ENCODE measurements at regions not wholly inside any gene's neighbourhood (a gene's known extent, or its start where the extent isn't known, plus 50 kb on each side); places are given as distances from the start of the nearest gene placed in this dataset.

DNA sequence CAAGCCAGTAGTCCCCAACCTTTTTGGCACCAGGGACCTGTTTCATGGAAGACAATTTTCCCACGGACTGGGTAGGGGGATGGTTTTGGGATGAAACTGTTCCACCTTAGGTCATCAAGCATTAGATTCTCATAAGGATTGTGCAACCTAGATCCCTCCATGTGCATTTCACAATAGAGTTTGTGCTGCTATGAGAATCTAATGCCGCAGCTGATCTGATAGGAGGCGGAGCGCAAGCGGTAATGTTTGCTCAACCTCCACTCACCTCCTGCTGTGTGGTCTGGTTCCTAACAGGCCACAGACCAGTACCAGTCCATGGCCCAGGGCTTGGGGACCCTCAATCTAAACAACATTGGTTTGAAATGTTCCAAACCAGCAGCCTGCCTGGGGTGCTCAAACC lies 137.0 kb upstream of the STXBP5 start:
- Histone ChIP-seq H3K36me3 (ENCODE audit: insufficient read depth) (no peaks in the 10 kb centered on the region), H3K27me3 (ENCODE audit: insufficient read depth, low read depth) (no peaks in the 10 kb centered on the region), H3K4me2 (no peak overlapping the region), H4K20me1 (ENCODE audit: insufficient read depth) (no peaks in the 10 kb centered on the region), H3K79me2 (ENCODE audit: insufficient read depth, low read depth) (no peaks in the 10 kb centered on the region), H3K9ac (no peak overlapping the region), H2AFZ (ENCODE audit: low read depth) (no peak overlapping the region), H3K27ac (no peak overlapping the region), H3K4me1 (ENCODE audit: low read depth, poor library complexity, severe bottlenecking) (peaks cover 5% of the 10 kb centered on the region), H3K4me3 (IDR thresholded peaks at IDR 0.05; ENCODE audit: insufficient read depth, low read depth, low read length) (no peak overlapping the region)
- TF ChIP-seq, protein P1, sequence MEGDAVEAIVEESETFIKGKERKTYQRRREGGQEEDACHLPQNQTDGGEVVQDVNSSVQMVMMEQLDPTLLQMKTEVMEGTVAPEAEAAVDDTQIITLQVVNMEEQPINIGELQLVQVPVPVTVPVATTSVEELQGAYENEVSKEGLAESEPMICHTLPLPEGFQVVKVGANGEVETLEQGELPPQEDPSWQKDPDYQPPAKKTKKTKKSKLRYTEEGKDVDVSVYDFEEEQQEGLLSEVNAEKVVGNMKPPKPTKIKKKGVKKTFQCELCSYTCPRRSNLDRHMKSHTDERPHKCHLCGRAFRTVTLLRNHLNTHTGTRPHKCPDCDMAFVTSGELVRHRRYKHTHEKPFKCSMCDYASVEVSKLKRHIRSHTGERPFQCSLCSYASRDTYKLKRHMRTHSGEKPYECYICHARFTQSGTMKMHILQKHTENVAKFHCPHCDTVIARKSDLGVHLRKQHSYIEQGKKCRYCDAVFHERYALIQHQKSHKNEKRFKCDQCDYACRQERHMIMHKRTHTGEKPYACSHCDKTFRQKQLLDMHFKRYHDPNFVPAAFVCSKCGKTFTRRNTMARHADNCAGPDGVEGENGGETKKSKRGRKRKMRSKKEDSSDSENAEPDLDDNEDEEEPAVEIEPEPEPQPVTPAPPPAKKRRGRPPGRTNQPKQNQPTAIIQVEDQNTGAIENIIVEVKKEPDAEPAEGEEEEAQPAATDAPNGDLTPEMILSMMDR (conservative IDR thresholded peaks at IDR 0.05; ENCODE audit: low read depth, low read length) = no peak

DNA sequence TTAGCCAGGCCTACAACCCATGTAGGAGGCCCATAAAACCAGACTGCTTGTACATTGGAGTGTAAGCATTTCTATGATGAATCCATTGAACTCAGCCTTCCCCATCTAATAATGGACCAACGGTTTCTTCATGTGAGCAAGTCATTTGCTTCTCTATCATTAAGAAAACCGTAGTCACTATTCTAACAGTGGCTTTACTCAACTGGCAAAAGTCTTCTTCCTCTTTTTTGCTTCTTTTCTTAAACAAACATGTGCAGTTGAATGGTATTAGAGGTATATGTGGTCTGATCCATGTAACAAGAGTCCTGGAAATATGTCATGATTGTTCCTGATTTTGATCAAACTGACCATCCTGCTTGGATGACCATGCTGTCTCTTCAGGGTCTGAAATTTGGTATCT lies 132.4 kb upstream of the STXBP5 start:
- H3K36me3 ChIP-seq (ENCODE audit: insufficient read depth) = no peaks in the 10 kb centered on the region
- H3K4me1 ChIP-seq (ENCODE audit: low read depth, poor library complexity, severe bottlenecking) = no peaks in the 10 kb centered on the region
- H3K27ac ChIP-seq = no peak overlapping the region
- TF ChIP-seq, protein P1 (conservative IDR thresholded peaks at IDR 0.05; ENCODE audit: low read depth, low read length) = no peak
- H3K4me2 ChIP-seq = no peak overlapping the region
- H3K4me3 ChIP-seq (IDR thresholded peaks at IDR 0.05; ENCODE audit: insufficient read depth, low read depth, low read length) = no peak overlapping the region
- H3K27me3 ChIP-seq (ENCODE audit: insufficient read depth, low read depth) = no peaks in the 10 kb centered on the region
- no peak overlapping the region for H2AFZ ChIP-seq (ENCODE audit: low read depth)
- no peak overlapping the region for H3K9ac ChIP-seq
- no peaks in the 10 kb centered on the region for H3K79me2 ChIP-seq (ENCODE audit: insufficient read depth, low read depth)
- no peaks in the 10 kb centered on the region for H4K20me1 ChIP-seq (ENCODE audit: insufficient read depth)

DNA sequence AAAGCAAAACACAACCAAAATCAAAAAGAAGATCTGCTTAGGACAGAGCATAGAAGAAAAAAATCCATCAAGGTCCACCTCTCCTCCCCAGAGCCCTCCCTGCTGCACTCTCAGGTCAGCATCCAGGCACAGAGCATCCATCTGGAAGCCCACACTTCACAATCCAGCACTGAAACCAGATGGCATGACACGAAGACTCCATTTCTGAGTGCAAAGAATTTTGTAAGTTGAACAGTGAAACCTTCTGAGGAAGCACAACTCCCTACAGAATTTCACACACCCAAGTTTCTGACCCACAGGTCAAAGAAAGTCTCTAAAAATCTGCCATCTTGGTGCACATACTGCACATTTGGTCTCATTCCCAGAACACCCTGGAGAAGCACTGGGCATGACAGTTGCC lies 128.8 kb upstream of the STXBP5 start:
- H4K20me1 ChIP-seq (ENCODE audit: insufficient read depth) = no peaks in the 10 kb centered on the region
- H3K4me1 ChIP-seq (ENCODE audit: low read depth, poor library complexity, severe bottlenecking) = no peaks in the 10 kb centered on the region
- H2AFZ ChIP-seq (ENCODE audit: low read depth) = no peak overlapping the region
- H3K27ac ChIP-seq = no peak overlapping the region
- no peaks in the 10 kb centered on the region for H3K79me2 ChIP-seq (ENCODE audit: insufficient read depth, low read depth)
- H3K36me3 ChIP-seq (ENCODE audit: insufficient read depth) = no peaks in the 10 kb centered on the region
- H3K9ac ChIP-seq = no peak overlapping the region
- H3K27me3 ChIP-seq (ENCODE audit: insufficient read depth, low read depth) = no peaks in the 10 kb centered on the region
- TF ChIP-seq, protein P1 (conservative IDR thresholded peaks at IDR 0.05; ENCODE audit: low read depth, low read length) = no peak
- H3K4me3 ChIP-seq (IDR thresholded peaks at IDR 0.05; ENCODE audit: insufficient read depth, low read depth, low read length) = no peak overlapping the region
- no peak overlapping the region for H3K4me2 ChIP-seq

DNA sequence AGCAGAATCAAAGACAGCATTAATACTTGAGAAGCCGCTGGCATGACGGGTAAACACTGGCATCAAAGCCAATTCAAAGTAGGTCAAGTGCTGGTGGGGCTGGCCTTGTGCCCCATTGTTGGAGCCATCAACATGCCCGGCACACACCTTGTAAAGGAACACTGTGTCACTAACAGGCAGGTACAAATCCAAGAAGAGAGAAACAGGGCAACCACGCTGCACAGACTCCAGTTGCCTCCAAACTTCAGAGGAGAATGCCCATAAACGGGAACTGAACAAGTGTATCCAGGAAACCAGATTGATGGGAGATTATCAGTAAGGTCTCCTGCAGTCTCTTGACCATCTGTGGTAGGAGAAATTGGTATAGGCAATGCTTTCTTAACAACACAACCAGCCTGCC lies 127.0 kb upstream of the STXBP5 start:
- TF ChIP-seq, protein P1 (conservative IDR thresholded peaks at IDR 0.05; ENCODE audit: low read depth, low read length) = no peak
- no peaks in the 10 kb centered on the region for H3K4me1 ChIP-seq (ENCODE audit: low read depth, poor library complexity, severe bottlenecking)
- H3K9ac ChIP-seq = no peak overlapping the region
- H3K36me3 ChIP-seq (ENCODE audit: insufficient read depth) = no peaks in the 10 kb centered on the region
- H3K79me2 ChIP-seq (ENCODE audit: insufficient read depth, low read depth) = no peaks in the 10 kb centered on the region
- no peaks in the 10 kb centered on the region for H4K20me1 ChIP-seq (ENCODE audit: insufficient read depth)
- H3K27me3 ChIP-seq (ENCODE audit: insufficient read depth, low read depth) = no peaks in the 10 kb centered on the region
- H3K4me2 ChIP-seq = no peak overlapping the region
- H3K4me3 ChIP-seq (IDR thresholded peaks at IDR 0.05; ENCODE audit: insufficient read depth, low read depth, low read length) = no peak overlapping the region
- H3K27ac ChIP-seq = no peak overlapping the region
- no peak overlapping the region for H2AFZ ChIP-seq (ENCODE audit: low read depth)

DNA sequence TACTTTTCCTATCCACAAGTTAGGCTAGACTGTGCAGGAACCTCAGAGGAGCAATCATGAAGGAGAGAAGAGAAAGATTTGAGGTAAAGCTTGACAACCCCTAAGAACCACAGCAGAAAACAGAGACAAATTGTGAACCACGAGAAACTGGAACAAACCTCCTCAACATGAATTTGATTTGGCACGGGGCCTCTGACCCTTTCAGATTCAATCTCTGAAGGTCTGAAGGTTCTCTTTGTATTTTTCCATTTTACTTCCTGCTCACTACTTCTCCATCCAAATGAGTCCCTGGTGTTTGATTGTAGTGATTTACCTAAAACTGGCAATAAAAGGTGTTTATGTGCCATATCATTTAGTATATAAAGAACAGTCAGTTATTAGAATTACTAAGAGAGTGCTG lies 126.1 kb upstream of the STXBP5 start:
- H3K4me1 ChIP-seq (ENCODE audit: low read depth, poor library complexity, severe bottlenecking) = no peaks in the 10 kb centered on the region
- H3K27ac ChIP-seq = no peak overlapping the region
- no peaks in the 10 kb centered on the region for H4K20me1 ChIP-seq (ENCODE audit: insufficient read depth)
- H3K27me3 ChIP-seq (ENCODE audit: insufficient read depth, low read depth) = no peaks in the 10 kb centered on the region
- no peak overlapping the region for H3K4me3 ChIP-seq (IDR thresholded peaks at IDR 0.05; ENCODE audit: insufficient read depth, low read depth, low read length)
- H3K4me2 ChIP-seq = no peak overlapping the region
- no peaks in the 10 kb centered on the region for H3K79me2 ChIP-seq (ENCODE audit: insufficient read depth, low read depth)
- TF ChIP-seq, protein P1 (conservative IDR thresholded peaks at IDR 0.05; ENCODE audit: low read depth, low read length) = no peak
- H2AFZ ChIP-seq (ENCODE audit: low read depth) = no peak overlapping the region
- H3K36me3 ChIP-seq (ENCODE audit: insufficient read depth) = no peaks in the 10 kb centered on the region
- no peak overlapping the region for H3K9ac ChIP-seq

Data from KMS-11 (cell line).